GM19238 (cell line): ENCODE measurements at regions not wholly inside any gene's neighbourhood (a gene's known extent, or its start where the extent isn't known, plus 50 kb on each side); places are given as distances from the start of the nearest gene placed in this dataset.
"Not testable (repeated sequence)": the region's sequence is repeated elsewhere in the genome, so short reads cannot be mapped to it uniquely, and the experiment has no call there.

Source experiments
- DNase-seq: peaks from one replicate; pipeline ENCODE4 v3.0.0; 2011; ENCODE audit warnings: low spot score; ENCODE audit not compliant: insufficient read length

- no peak for DNase-seq
Observed at GRCh38 chr2:171266102-171266501, 105.4 kb upstream of the TLK1 start.

GRCh38 chr2:171261529-171261928 lies 100.8 kb upstream of the TLK1 start:
- DNase-seq: not testable (repeated sequence)

DNA sequence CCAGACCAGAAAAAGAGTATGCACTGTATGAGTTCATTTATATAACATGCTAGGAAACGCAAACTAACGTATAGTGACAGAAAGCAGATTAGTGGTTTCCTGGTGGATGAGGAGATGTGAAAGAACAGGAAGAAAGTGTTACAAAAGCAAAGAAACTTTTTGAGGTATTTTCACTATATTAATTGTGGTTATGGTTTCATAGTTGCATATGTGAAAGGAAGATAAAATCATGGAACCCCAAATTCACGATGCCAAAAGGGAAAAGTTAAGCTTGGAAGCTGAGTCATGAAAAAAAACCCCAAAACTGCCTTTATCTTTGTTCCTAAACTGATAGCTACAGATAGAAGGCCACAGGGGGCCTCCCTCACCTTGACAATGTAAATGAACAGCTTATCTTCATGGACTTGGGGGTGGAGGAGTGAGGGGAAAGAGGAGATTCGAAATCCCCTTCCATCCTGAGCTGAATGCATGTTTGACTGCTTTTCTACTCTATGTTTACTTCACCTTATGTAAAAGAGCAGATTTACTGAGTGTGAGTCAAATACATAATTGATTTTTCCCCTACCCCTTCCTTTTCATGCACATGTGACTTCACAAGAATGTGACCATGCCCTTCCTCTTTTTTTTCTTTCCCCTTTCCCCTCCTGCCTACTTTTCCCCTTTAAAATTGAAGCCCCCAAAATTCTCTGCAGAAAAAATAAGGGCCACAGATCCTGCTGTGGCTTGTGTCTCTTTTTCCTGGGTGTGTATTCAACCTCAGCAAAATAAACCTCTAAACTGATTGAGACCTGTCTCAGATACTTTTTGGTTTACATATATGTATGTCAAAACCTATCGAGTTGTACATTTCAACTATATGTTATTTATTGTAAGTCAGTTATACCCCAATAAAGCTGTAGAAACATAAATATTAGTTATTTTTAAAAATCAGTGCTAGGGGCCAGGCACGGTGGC lies 100.1 kb upstream of the TLK1 start:
- no peak for DNase-seq

DNA sequence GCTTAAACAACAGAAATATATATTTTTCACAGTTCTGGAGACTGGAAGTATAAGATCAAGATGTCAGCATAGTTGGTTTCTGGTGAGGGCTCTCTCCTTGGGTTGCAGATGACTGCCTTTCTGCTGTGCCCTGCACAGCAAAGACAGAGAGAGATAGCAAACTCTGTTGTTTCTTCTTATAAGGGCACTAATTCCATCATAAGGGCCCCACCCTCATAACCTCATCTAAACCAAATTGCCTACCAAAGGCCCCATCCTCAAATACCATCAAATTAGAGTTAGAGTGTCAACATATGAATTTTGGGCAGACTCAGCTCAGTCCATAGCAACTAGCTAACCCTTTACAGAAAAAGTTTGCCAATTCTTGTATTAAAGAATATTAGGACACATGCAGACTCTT lies 94.0 kb upstream of the TLK1 start:
- DNase-seq: no peak

- no peak for DNase-seq
Observed at GRCh38 chr2:171253900-171254650, 93.4 kb upstream of the TLK1 start.

- DNase-seq: no peak
Observed at GRCh38 chr2:171253279-171253678, 92.6 kb upstream of the TLK1 start.

- DNase-seq: no peak
Observed at GRCh38 chr2:171249689-171250088, 89.0 kb upstream of the TLK1 start.

DNA sequence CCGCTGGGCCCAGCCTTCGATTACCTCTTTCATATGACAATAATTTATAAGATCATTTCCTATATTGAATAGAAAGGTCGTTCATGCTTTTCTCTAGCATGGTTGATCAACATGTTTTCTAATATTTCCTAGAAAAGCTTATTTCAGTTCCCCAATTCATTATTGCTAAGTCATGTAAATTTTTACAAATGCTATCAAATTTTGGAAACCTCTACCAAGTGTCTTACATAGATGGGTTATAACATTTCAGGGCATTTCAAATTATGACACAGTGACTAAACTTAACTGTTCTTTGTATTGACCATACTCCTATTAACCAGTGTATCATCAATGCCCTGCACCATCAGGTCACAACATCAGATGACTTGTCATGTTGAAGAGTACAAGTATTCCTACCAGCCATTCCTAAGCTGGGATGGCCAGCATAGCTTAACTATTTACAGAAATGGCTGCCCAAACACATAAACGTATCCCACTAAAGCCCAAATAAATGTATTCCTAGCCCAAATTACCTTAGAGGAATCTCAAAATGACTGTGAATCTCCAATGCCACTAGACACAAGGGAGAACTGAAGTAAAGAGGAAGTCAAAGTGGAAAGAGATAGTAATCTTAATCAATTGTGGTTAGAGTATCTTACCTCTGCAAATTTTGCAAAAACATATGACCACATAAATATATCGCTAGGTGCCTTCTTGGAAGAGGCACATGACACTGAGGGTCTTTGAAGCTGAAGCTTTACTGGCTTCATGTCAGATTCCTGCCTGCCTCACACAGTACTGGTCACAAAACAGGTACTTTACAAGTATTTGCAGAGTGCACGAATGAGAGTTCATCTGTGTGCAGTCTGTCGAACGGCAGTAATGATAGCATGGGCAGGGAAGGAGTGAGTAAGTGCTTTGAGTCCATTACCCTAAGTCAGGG lies 87.3 kb upstream of the TLK1 start:
- no peak for DNase-seq

DNA sequence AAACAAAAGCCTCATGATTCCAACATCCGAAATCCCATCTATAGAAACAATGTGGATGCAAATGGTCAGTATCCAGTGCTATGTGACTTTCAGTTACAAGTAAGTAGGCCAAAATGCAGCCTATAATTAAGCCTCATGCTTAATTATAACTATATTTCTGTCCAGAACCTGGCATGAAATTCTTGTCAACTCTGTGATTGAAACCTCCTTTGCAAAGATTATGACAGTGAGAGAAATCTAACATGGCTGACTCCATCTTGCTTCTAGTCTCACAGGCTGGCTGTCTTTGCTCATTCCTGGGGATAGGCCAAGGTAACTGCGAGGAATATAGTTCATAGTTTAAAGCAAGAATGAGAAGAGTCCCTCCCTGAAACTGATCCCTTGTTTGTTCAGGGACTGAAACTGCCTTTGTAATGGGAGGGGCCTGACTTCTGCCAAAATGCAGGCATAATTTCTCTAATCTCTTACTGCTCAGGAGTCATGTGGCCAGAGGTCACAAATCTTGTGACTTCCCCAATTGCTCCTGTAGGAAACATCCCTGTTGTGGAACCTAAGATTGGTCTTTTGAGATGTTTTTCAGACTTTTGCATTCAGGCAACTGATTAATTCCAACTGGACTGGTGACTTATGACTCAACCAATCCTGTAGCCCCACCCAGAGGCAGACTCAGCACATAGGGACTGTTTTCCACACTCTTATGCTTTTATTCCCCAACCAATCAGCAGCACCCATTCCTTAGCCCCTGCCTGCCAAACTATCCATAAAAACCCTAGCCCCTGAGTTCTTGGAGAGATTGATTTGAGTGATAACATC lies 84.5 kb upstream of the TLK1 start:
- no peak for DNase-seq

GRCh38 chr2:171244466-171244969 lies 83.8 kb upstream of the TLK1 start:
- DNase-seq: no peak

DNA sequence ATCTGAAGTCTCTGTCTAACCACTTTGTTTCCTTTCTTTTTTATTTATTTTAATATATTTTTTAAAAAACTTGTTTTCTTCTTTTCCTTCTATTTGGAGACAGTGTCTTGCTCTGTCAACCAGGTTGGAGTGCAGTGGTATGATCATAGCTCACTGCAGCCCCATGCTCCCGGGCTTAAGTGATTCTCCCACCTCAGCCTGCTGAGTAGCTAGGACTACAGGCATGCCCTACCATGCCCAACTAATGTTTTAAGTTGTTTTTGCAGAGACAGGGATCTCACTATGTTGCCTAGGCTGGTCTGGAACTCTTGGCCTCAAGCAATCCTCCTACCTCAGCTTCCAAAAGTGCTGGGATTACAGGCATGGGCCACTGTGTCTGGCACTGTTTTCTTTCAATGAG lies 81.1 kb upstream of the TLK1 start:
- DNase-seq: no peak

- DNase-seq: no peak
Observed at GRCh38 chr2:171238946-171239345, 78.3 kb upstream of the TLK1 start.

GRCh38 chr2:171237751-171238505 lies 77.2 kb upstream of the TLK1 start:
- DNase-seq: no peak

DNA sequence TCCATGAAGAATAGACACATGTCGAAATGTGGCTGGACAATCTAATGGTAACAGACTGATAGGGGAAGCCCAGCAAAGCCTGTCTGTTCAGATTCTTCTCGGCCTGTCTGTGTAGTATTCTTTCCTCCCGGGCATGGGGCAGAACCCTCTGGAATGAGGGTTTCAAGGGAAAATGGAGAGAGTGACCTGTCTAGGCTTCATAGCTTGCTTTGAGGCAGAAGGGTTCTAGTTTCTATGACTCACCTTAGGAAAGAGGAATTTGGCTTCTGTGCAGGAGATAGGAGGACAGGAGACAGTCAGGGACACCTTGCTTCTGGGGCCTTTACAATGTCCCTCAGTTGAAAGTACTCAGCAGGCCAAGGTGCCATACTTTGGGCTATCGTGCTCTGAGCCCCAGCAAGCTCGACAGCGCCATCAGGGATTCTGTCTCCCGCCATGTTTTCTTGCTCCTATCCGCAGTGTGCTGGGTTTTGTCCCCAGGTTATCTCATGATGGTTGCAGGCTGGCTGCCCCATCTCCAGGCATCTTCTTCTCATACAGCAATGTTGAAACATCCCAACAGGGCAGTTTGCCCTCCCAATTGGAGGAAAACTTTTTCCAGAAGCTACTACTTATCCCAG lies 74.7 kb upstream of the TLK1 start:
- DNase-seq: no peak

GRCh38 chr2:171230176-171230575 lies 69.5 kb upstream of the TLK1 start:
- no peak for DNase-seq

DNA sequence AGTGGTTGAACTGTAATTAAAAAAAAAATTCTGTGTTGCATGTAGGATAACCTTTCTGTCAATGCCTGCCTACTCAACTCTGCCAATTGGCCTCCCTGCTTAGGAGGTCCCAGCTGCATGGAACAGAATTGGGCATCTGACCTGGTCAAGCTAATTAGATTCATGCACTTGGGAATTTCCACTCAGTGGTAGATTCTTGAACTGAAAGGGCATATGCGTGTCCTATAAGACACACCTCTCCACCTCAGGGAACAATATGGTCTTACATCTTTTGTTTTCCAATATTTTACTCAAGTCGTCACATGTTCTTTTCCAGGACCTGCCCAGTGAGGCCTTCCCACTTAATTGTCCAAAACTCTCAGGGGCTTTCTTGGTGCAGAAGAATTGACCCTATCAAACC lies 68.1 kb upstream of the TLK1 start:
- no peak for DNase-seq

- DNase-seq: no peak
Observed at GRCh38 chr2:171227066-171227782, 66.5 kb upstream of the TLK1 start.

GRCh38 chr2:171226461-171226860 lies 65.8 kb upstream of the TLK1 start:
- no peak for DNase-seq

GRCh38 chr2:171225989-171226388 lies 65.3 kb upstream of the TLK1 start:
- DNase-seq: no peak
